ENCODE measurements at regions not wholly inside any gene's neighbourhood (a gene's known extent, or its start where the extent isn't known, plus 50 kb on each side); places are given as distances from the start of the nearest gene placed in this dataset.

DNA sequence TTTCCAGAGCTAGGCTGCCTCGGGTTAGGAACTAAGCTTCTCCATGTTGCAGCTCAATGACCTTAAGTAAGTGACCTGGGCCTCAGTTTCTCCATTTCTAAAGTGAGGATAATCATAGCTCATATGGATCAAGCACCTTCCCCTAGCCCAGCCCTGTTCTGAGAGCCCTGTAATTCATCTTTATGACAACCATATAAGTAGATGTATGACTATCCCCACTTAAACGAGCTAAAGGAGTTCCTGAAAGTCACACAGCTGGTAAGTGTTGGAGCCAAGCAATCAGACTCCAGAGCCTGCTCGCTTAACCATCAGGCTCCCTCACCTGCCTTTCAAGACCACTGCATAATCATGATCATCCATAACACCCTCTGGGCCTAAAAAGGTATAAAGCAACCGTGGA lies 135.4 kb downstream of the SP3 start:
- no peaks in the 10 kb centered on the region for H3K4me1 ChIP-seq (ENCODE audit: control insufficient read depth in 1 of 2, insufficient read depth in 1 of 2, low read depth in 1 of 2, low read length in 1 of 2)
- H3K27ac ChIP-seq, result no peak overlapping the region
- TF ChIP-seq, protein P1, sequence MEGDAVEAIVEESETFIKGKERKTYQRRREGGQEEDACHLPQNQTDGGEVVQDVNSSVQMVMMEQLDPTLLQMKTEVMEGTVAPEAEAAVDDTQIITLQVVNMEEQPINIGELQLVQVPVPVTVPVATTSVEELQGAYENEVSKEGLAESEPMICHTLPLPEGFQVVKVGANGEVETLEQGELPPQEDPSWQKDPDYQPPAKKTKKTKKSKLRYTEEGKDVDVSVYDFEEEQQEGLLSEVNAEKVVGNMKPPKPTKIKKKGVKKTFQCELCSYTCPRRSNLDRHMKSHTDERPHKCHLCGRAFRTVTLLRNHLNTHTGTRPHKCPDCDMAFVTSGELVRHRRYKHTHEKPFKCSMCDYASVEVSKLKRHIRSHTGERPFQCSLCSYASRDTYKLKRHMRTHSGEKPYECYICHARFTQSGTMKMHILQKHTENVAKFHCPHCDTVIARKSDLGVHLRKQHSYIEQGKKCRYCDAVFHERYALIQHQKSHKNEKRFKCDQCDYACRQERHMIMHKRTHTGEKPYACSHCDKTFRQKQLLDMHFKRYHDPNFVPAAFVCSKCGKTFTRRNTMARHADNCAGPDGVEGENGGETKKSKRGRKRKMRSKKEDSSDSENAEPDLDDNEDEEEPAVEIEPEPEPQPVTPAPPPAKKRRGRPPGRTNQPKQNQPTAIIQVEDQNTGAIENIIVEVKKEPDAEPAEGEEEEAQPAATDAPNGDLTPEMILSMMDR (IDR thresholded peaks at IDR 0.05), result no peak
- H3K9me3 ChIP-seq, result no peaks in the 10 kb centered on the region
- H3K27me3 ChIP-seq, result peaks cover 32% of the 10 kb centered on the region
- no peak overlapping the region for H3K4me3 ChIP-seq (ENCODE audit: low read depth in 1 of 2, low read length in 1 of 2)
- H3K36me3 ChIP-seq, result no peaks in the 10 kb centered on the region

DNA sequence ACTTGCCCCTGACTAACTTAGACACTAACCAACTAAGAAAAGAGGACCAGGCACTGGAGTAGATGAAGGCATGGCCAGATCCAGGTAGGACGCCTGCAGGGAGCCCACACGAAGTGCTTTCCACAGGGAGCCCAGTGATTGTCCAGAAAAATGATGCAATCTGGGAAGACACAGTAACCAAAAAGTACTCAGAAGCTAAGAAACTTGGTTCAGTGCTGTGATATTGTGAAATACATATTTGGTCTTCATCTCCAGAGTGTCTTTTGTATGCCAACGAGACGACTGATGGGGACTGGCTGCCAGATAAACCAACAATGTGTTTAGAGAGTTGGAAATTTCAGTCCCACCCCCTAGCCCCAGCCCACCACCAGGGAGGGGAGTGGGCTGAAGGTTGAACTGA lies 135.0 kb downstream of the SP3 start:
- Histone ChIP-seq H3K27ac (no peak overlapping the region), H3K4me1 (ENCODE audit: control insufficient read depth in 1 of 2, insufficient read depth in 1 of 2, low read depth in 1 of 2, low read length in 1 of 2) (no peaks in the 10 kb centered on the region), H3K27me3 (peaks cover 29% of the 10 kb centered on the region)

DNA sequence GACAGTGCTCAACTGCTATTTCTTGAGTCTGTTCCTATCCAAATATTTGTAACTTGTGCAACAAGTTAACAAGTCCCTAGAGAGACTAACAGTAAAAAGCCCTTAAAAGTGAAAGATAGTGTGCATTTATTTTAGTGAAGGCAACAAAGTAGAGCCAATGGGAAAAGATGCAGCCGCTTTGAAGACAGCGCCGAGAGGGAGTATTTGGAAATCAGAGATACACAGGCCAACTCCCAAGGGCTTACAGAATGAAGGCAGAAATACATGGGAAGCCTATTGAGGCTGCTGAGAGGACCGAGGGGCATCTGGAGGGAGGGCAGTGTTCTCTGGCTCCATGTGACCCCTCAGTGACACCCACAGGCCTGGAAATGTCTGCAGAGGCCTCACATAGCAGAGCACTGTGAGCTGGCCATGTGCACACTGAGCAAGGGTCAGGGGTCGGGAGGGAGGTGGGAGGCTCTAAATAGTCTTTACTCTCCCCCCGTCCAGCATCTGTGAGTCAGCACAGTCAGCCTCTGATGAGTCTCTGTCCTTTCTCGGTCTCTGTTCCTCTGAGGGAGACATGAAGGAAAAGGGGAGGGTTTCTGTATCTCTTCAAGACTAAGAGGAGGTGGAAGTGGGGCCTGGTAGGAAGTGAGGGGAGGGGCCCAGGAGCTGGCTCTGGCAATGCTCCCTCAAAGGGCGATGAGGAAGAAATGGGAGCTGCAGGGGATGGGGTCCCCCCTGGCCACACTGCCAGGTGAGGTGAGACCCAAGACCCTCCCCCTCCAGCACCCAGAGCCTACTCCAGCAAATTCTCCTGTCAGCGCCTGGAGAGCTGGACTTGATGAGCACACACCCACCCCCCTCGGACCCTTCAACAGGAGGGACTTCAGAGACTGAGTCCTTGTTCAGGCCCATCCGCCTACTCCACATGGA lies 133.6 kb downstream of the SP3 start:
- no peak overlapping the region for H3K4me3 ChIP-seq (ENCODE audit: low read depth in 1 of 2, low read length in 1 of 2)
- no peak overlapping the region for H3K27ac ChIP-seq
- peaks cover 19% of the 10 kb centered on the region for H3K27me3 ChIP-seq
- no peaks in the 10 kb centered on the region for H3K9me3 ChIP-seq
- no peaks in the 10 kb centered on the region for H3K36me3 ChIP-seq
- TF ChIP-seq, protein P1 (IDR thresholded peaks at IDR 0.05), result no peak
- no peaks in the 10 kb centered on the region for H3K4me1 ChIP-seq (ENCODE audit: control insufficient read depth in 1 of 2, insufficient read depth in 1 of 2, low read depth in 1 of 2, low read length in 1 of 2)

More for the DNA sequence above, 135.0 kb downstream of the SP3 start:
- H3K4me3 ChIP-seq (ENCODE audit: low read depth in 1 of 2, low read length in 1 of 2), result no peak overlapping the region
- no peaks in the 10 kb centered on the region for H3K9me3 ChIP-seq
- H3K36me3 ChIP-seq, result no peaks in the 10 kb centered on the region
- TF ChIP-seq, protein P1 (IDR thresholded peaks at IDR 0.05), result no peak

DNA sequence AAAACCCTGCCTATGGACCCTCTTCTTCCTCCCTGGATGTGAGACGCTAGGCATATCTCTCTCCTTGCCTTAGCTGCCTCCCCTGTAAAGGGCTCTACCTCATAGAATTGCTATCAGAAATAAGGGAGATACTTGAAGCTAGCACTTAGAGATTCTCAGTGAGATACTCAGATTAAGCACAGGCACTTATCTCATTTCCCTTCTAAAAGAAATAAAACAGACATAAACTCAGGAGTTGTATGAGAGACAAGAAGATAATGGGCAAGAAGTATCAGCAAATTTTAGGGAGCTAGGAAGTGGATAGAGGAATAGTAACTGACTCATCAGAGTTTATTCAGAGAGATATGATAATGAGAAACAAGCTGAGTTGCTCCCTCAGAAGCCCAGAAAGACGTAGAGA lies 131.0 kb downstream of the SP3 start:
- no peaks in the 10 kb centered on the region for H3K9me3 ChIP-seq
- H3K27ac ChIP-seq, result no peak overlapping the region
- TF ChIP-seq, protein P1 (IDR thresholded peaks at IDR 0.05), result no peak
- peaks cover 3% of the 10 kb centered on the region for H3K27me3 ChIP-seq
- H3K4me3 ChIP-seq (ENCODE audit: low read depth in 1 of 2, low read length in 1 of 2), result no peak overlapping the region
- no peaks in the 10 kb centered on the region for H3K36me3 ChIP-seq
- no peaks in the 10 kb centered on the region for H3K4me1 ChIP-seq (ENCODE audit: control insufficient read depth in 1 of 2, insufficient read depth in 1 of 2, low read depth in 1 of 2, low read length in 1 of 2)

DNA sequence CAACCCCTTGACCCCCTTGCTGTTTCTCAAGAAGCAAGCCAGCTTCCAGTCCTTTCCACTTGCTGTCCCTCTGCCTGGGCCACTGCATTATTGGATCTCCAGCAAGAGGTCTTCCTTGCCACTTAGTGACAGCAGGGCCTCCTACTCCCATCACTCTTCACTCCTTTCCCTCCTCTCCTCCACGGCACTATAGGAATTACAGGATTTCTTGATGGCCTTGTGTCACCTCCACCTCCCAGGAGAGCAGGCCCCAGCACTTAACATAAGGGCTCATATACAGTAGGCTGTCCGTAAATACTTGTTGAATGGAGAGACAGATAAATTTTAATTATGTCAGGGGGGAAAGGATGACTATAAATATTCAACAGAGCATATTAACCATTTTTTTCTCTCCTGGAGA lies 129.4 kb downstream of the SP3 start:
- Histone ChIP-seq H3K36me3 (no peaks in the 10 kb centered on the region), H3K4me1 (ENCODE audit: control insufficient read depth in 1 of 2, insufficient read depth in 1 of 2, low read depth in 1 of 2, low read length in 1 of 2) (no peaks in the 10 kb centered on the region), H3K27ac (no peak overlapping the region), H3K27me3 (no peaks in the 10 kb centered on the region), H3K9me3 (no peaks in the 10 kb centered on the region), H3K4me3 (ENCODE audit: low read depth in 1 of 2, low read length in 1 of 2) (no peak overlapping the region)
- TF ChIP-seq, protein P1 (IDR thresholded peaks at IDR 0.05), result no peak
